ENCODE measurements at regions not wholly inside any gene's neighbourhood (a gene's known extent, or its start where the extent isn't known, plus 50 kb on each side); places are given as distances from the start of the nearest gene placed in this dataset.

DNA sequence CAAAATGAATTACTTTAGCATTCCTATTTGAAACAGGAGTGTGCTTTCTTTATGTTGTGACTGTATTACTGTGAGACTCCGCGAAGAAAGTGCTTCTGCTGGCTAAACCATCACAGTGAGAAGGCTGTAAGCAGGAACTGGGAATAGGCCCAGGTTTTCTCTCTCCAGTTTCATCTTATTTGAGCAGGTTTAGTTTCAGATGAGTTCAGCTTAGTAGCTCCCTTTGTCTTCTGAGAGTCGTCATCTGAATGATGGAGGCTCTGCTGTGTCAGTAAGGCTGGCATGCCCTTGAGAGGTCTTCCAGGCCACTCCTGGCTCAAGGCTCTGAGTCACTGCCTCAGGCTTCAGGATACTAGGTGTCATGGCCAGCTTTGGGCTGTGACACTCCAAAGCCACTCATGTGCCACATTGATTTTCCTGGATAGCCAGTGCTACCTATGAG lies 205.6 kb upstream of the RGS6 start (continued):
- no peak for TF ChIP-seq ZNF217 (CRISPR knock-in tag; IDR thresholded peaks at IDR 0.05)
- TF ChIP-seq TAF1 (IDR thresholded peaks at IDR 0.05; ENCODE audit: control insufficient read depth, extremely low read depth, insufficient read depth, low read length, severe bottlenecking) = no peak
- no peak for TF ChIP-seq ELF2 (CRISPR knock-in tag; IDR thresholded peaks at IDR 0.05)

DNA sequence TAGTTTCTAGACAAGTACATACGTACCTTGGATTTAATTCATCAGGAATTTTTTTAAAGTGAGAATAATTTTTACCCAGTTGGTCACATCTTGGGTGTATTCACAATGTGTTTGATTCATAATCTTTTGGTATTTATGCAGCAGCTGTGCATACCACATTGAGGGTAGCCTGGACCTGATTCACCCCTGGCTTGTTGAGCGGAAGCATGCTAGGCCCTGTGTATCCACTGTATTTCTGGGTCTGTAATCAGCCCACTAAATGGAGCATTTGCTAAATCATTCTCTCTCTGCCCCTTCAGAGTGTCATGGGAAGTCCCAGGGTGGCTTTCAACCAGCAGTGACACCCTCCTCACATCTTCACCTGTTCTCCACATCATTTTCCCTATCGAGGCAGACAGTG lies 203.8 kb upstream of the RGS6 start:
- no TSS peak for BruUV-seq (replicated peaks)
- FAIRE-seq (no peak), DNase-seq (ENCODE audit: extremely low read depth in 1 of 4, low spot score in 3 of 4) (no peak), ATAC-seq (no peak)
- Histone ChIP-seq H2AFZ (ENCODE audit: low read depth, low read length) (no peak overlapping the region), H4K20me1 (replicated peaks; ENCODE audit: control insufficient read depth, insufficient read depth, low read length) (no peaks in the 10 kb centered on the region), H3K36me3 (ENCODE audit: control insufficient read depth, insufficient read depth, low read length) (peaks cover 6% of the 10 kb centered on the region; the same call in 1 of the 3 replicates), H3K9ac (ENCODE audit: insufficient read depth in 1 of 2, low read depth in 2 of 2, low read length in 2 of 2) (no peak overlapping the region), H3K4me3 (no peak overlapping the region), H3K27ac (ENCODE audit: extremely low read depth, low read depth, low read length) (no peak overlapping the region), H3K9me3 (replicated peaks; ENCODE audit: control insufficient read depth, insufficient read depth, low read depth, low read length) (no peaks in the 10 kb centered on the region), H3K4me2 (ENCODE audit: insufficient read depth, low read length) (no peak overlapping the region), H3K9me1 (ENCODE audit: control insufficient read depth, insufficient read depth, low read length) (no peaks in the 10 kb centered on the region), H3K4me1 (replicated peaks in 1 of 2; ENCODE audit: control insufficient read depth in 2 of 2, insufficient read depth in 2 of 2, low read length in 2 of 2) (no peaks in the 10 kb centered on the region), H3K27me3 (ENCODE audit: control insufficient read depth in 2 of 2, insufficient read depth in 2 of 2, low read length in 2 of 2) (no peaks in the 10 kb centered on the region), H3K79me2 (ENCODE audit: control insufficient read depth, insufficient read depth, low read length) (no peaks in the 10 kb centered on the region)
- ChIA-PET CTCF (ENCODE audit: low intra/inter-chr PET ratio) (no interaction called here), POLR2A (interaction anchor here (1.3 kb wide), 1 partner anchor 38 kb away, joined by 4 read pairs; no protein-coding TSS in a partner anchor)
- in situ Hi-C loops (cut with MboI) = loop anchor here (10.0 kb wide), 1 partner anchor 126 kb away; no protein-coding TSS in a partner anchor
- intact Hi-C loops (cut with micrococcal nuclease) = no loop called here
- WGBS (ENCODE audit: insufficient coverage, low coverage, missing lambda C conversion rate) = 92% methylated on average over 2 of the region's 3 CpGs
- TF ChIP-seq, protein P1, sequence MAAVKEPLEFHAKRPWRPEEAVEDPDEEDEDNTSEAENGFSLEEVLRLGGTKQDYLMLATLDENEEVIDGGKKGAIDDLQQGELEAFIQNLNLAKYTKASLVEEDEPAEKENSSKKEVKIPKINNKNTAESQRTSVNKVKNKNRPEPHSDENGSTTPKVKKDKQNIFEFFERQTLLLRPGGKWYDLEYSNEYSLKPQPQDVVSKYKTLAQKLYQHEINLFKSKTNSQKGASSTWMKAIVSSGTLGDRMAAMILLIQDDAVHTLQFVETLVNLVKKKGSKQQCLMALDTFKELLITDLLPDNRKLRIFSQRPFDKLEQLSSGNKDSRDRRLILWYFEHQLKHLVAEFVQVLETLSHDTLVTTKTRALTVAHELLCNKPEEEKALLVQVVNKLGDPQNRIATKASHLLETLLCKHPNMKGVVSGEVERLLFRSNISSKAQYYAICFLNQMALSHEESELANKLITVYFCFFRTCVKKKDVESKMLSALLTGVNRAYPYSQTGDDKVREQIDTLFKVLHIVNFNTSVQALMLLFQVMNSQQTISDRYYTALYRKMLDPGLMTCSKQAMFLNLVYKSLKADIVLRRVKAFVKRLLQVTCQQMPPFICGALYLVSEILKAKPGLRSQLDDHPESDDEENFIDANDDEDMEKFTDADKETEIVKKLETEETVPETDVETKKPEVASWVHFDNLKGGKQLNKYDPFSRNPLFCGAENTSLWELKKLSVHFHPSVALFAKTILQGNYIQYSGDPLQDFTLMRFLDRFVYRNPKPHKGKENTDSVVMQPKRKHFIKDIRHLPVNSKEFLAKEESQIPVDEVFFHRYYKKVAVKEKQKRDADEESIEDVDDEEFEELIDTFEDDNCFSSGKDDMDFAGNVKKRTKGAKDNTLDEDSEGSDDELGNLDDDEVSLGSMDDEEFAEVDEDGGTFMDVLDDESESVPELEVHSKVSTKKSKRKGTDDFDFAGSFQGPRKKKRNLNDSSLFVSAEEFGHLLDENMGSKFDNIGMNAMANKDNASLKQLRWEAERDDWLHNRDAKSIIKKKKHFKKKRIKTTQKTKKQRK (IDR thresholded peaks at IDR 0.05; ENCODE audit: borderline replicate concordance, low read depth, low read length) = no peak
- no peak for TF ChIP-seq ZNF217 (CRISPR knock-in tag; IDR thresholded peaks at IDR 0.05)
- no peak for TF ChIP-seq ZFP36 (IDR thresholded peaks at IDR 0.05; ENCODE audit: low read depth, low read length, partially characterized antibody)
- TF ChIP-seq RBM39 (optimal IDR thresholded peaks at IDR 0.05; ENCODE audit: low read depth, low read length) = no peak
- TF ChIP-seq ZNF140 (CRISPR knock-in tag; IDR thresholded peaks at IDR 0.05) = no peak
- no peak for TF ChIP-seq RFX5 (IDR thresholded peaks at IDR 0.05; ENCODE audit: low read depth, low read length)
- TF ChIP-seq MEF2D (tag; conservative IDR thresholded peaks at IDR 0.05; ENCODE audit: low read depth) = no peak
- TF ChIP-seq, protein P2, sequence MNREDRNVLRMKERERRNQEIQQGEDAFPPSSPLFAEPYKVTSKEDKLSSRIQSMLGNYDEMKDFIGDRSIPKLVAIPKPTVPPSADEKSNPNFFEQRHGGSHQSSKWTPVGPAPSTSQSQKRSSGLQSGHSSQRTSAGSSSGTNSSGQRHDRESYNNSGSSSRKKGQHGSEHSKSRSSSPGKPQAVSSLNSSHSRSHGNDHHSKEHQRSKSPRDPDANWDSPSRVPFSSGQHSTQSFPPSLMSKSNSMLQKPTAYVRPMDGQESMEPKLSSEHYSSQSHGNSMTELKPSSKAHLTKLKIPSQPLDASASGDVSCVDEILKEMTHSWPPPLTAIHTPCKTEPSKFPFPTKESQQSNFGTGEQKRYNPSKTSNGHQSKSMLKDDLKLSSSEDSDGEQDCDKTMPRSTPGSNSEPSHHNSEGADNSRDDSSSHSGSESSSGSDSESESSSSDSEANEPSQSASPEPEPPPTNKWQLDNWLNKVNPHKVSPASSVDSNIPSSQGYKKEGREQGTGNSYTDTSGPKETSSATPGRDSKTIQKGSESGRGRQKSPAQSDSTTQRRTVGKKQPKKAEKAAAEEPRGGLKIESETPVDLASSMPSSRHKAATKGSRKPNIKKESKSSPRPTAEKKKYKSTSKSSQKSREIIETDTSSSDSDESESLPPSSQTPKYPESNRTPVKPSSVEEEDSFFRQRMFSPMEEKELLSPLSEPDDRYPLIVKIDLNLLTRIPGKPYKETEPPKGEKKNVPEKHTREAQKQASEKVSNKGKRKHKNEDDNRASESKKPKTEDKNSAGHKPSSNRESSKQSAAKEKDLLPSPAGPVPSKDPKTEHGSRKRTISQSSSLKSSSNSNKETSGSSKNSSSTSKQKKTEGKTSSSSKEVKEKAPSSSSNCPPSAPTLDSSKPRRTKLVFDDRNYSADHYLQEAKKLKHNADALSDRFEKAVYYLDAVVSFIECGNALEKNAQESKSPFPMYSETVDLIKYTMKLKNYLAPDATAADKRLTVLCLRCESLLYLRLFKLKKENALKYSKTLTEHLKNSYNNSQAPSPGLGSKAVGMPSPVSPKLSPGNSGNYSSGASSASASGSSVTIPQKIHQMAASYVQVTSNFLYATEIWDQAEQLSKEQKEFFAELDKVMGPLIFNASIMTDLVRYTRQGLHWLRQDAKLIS (CRISPR knock-in tag; IDR thresholded peaks at IDR 0.05) = no peak
- TF ChIP-seq OTX1 (CRISPR knock-in tag; IDR thresholded peaks at IDR 0.05) = no peak
- TF ChIP-seq, protein P3, sequence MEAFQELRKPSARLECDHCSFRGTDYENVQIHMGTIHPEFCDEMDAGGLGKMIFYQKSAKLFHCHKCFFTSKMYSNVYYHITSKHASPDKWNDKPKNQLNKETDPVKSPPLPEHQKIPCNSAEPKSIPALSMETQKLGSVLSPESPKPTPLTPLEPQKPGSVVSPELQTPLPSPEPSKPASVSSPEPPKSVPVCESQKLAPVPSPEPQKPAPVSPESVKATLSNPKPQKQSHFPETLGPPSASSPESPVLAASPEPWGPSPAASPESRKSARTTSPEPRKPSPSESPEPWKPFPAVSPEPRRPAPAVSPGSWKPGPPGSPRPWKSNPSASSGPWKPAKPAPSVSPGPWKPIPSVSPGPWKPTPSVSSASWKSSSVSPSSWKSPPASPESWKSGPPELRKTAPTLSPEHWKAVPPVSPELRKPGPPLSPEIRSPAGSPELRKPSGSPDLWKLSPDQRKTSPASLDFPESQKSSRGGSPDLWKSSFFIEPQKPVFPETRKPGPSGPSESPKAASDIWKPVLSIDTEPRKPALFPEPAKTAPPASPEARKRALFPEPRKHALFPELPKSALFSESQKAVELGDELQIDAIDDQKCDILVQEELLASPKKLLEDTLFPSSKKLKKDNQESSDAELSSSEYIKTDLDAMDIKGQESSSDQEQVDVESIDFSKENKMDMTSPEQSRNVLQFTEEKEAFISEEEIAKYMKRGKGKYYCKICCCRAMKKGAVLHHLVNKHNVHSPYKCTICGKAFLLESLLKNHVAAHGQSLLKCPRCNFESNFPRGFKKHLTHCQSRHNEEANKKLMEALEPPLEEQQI (IDR thresholded peaks at IDR 0.05) = no peak

All from K562 (cell line).